GM12891 (cell line): ENCODE measurements at regions not wholly inside any gene's neighbourhood (a gene's known extent, or its start where the extent isn't known, plus 50 kb on each side); places are given as distances from the start of the nearest gene placed in this dataset.

Experiments used
- POLR2A ChIP-seq: IDR thresholded peaks from 2 replicates; pipeline ENCODE4 v1.6.1; 2011; ENCODE audit warnings: low read depth, low read length, control low read depth
- POLR2AphosphoS5 ChIP-seq: IDR thresholded peaks from 2 replicates; pipeline ENCODE4 v1.6.1; 2011; ENCODE audit warnings: low read depth, low read length, control low read depth

GRCh38 chr3:6047016-6047415, 813.9 kb upstream of the GRM7 start:
- no peak for TF ChIP-seq POLR2A
- no peak for TF ChIP-seq POLR2AphosphoS5
